ENCODE measurements at regions not wholly inside any gene's neighbourhood (a gene's known extent, or its start where the extent isn't known, plus 50 kb on each side); places are given as distances from the start of the nearest gene placed in this dataset.

- CTCF ChIA-PET, result interaction anchor here (0.6 to 7.0 kb wide), 86 partner anchors 11 to 733 kb away, joined by 3 to 141 read pairs (median 4); partner anchors contain the start of genes KATNAL1, UBE2L5 and USPL1
- TF ChIP-seq CTCF (IDR thresholded peaks at IDR 0.05; ENCODE audit: control extremely low read depth, extremely low read depth, low read depth, missing control alignments), result peak; percentile 97
- POLR2A ChIA-PET, result interaction anchor here (0.8 kb wide), 1 partner anchor 9 kb away, joined by 6 read pairs; no protein-coding TSS in a partner anchor
- peak; percentile 90 for DNase-seq (ENCODE audit: extremely low spot score)
Observed at GRCh38 chr13:30132623-30133553, 174.5 kb downstream of the KATNAL1 start.

- ChIA-PET CTCF (interaction anchor here (3.8 to 7.0 kb wide), 5 partner anchors 8 to 205 kb away, joined by 22 to 141 read pairs (median 87); no protein-coding TSS in a partner anchor), POLR2A (no interaction called here)
- TF ChIP-seq CTCF (IDR thresholded peaks at IDR 0.05; ENCODE audit: control extremely low read depth, extremely low read depth, low read depth, missing control alignments), result no peak
- no peak for DNase-seq (ENCODE audit: extremely low spot score)
Observed at GRCh38 chr13:30129411-30129810, 177.9 kb downstream of the KATNAL1 start.

GRCh38 chr13:30128591-30128990 is 178.8 kb downstream of the KATNAL1 start:
- ChIA-PET POLR2A (no interaction called here), CTCF (interaction anchor here (8.1 kb wide), 1 partner anchor 15 kb away, joined by 88 read pairs; no protein-coding TSS in a partner anchor)
- DNase-seq (ENCODE audit: extremely low spot score), result no peak
- no peak for TF ChIP-seq CTCF (IDR thresholded peaks at IDR 0.05; ENCODE audit: control extremely low read depth, extremely low read depth, low read depth, missing control alignments)

GRCh38 chr13:30128095-30128494 is 179.3 kb downstream of the KATNAL1 start:
- TF ChIP-seq CTCF (IDR thresholded peaks at IDR 0.05; ENCODE audit: control extremely low read depth, extremely low read depth, low read depth, missing control alignments), result no peak
- ChIA-PET POLR2A (no interaction called here), CTCF (interaction anchor here (0.7 to 8.1 kb wide), 4 partner anchors 14 to 357 kb away, joined by 3 to 88 read pairs (median 4); no protein-coding TSS in a partner anchor)

GRCh38 chr13:30126903-30127428 is 180.4 kb downstream of the KATNAL1 start:
- POLR2A ChIA-PET, result no interaction called here
- CTCF ChIA-PET, result interaction anchor here (0.9 to 8.1 kb wide), 6 partner anchors 13 to 356 kb away, joined by 3 to 88 read pairs (median 4); no protein-coding TSS in a partner anchor
- no peak for TF ChIP-seq CTCF (IDR thresholded peaks at IDR 0.05; ENCODE audit: control extremely low read depth, extremely low read depth, low read depth, missing control alignments)

More at GRCh38 chr13:30128095-30128494, 179.3 kb downstream of the KATNAL1 start:
- no peak for DNase-seq (ENCODE audit: extremely low spot score)

GRCh38 chr13:30125422-30126073 is 181.8 kb downstream of the KATNAL1 start:
- ChIA-PET POLR2A (no interaction called here), CTCF (interaction anchor here (0.7 to 8.1 kb wide), 5 partner anchors 9 to 178 kb away, joined by 3 to 88 read pairs (median 3); no protein-coding TSS in a partner anchor)
- no peak for DNase-seq (ENCODE audit: extremely low spot score)
- TF ChIP-seq CTCF (IDR thresholded peaks at IDR 0.05; ENCODE audit: control extremely low read depth, extremely low read depth, low read depth, missing control alignments), result no peak

More at GRCh38 chr13:30126903-30127428, 180.4 kb downstream of the KATNAL1 start:
- DNase-seq (ENCODE audit: extremely low spot score), result no peak
